GM18909 (cell line): ENCODE measurements at regions not wholly inside any gene's neighbourhood (a gene's known extent, or its start where the extent isn't known, plus 50 kb on each side); places are given as distances from the start of the nearest gene placed in this dataset.
"Not testable (repeated sequence)": the region's sequence is repeated elsewhere in the genome, so short reads cannot be mapped to it uniquely, and the experiment has no call there.

ENCODE experiments used
- ATAC-seq: cut with Tn5 transposase; IDR thresholded peaks from one replicate; pipeline ENCODE4 v1.9.1; 2021; ENCODE audit warnings: mild to moderate bottlenecking; ENCODE audit not compliant: unreplicated experiment, poor library complexity

GRCh38 chr5:96180684-96181435 is 219.2 kb upstream of the ELL2 start:
- ATAC-seq: no peak

- ATAC-seq: peak; percentile 80
These were observed 215.7 kb upstream of the ELL2 start for GRCh38 chr5:96177303-96177869.

GRCh38 chr5:96176022-96176421 is 214.4 kb upstream of the ELL2 start:
- ATAC-seq: no peak

GRCh38 chr5:96175090-96175489 is 213.4 kb upstream of the ELL2 start:
- peak; percentile 56 for ATAC-seq

- no peak for ATAC-seq
These were observed 211.7 kb upstream of the ELL2 start for GRCh38 chr5:96173366-96173765.

GRCh38 chr5:96172436-96172835 is 210.8 kb upstream of the ELL2 start:
- no peak for ATAC-seq

- not testable (repeated sequence) for ATAC-seq
These were observed 210.3 kb upstream of the ELL2 start for GRCh38 chr5:96171973-96172372.

- not testable (repeated sequence) for ATAC-seq
These were observed 209.0 kb upstream of the ELL2 start for GRCh38 chr5:96170481-96171125.

GRCh38 chr5:96168833-96169232 is 207.2 kb upstream of the ELL2 start:
- not testable (repeated sequence) for ATAC-seq

- ATAC-seq: no peak
These were observed 197.4 kb upstream of the ELL2 start for GRCh38 chr5:96159043-96159442.

GRCh38 chr5:96157841-96158291 is 196.2 kb upstream of the ELL2 start:
- no peak for ATAC-seq

- ATAC-seq: no peak
These were observed 195.6 kb upstream of the ELL2 start for GRCh38 chr5:96157077-96157780.

- ATAC-seq: no peak
These were observed 193.5 kb upstream of the ELL2 start for GRCh38 chr5:96155147-96155546.

- no peak for ATAC-seq
These were observed 190.2 kb upstream of the ELL2 start for GRCh38 chr5:96151891-96152290.

- ATAC-seq: no peak
These were observed 188.4 kb upstream of the ELL2 start for GRCh38 chr5:96150007-96150406.

GRCh38 chr5:96149546-96149945 is 187.9 kb upstream of the ELL2 start:
- no peak for ATAC-seq

GRCh38 chr5:96149021-96149420 is 187.4 kb upstream of the ELL2 start:
- ATAC-seq: no peak

GRCh38 chr5:96148376-96148775 is 186.7 kb upstream of the ELL2 start:
- no peak for ATAC-seq

- ATAC-seq: no peak
These were observed 186.2 kb upstream of the ELL2 start for GRCh38 chr5:96147866-96148265.

GRCh38 chr5:96146675-96147074 is 185.0 kb upstream of the ELL2 start:
- no peak for ATAC-seq

GRCh38 chr5:96144289-96144688 is 182.6 kb upstream of the ELL2 start:
- ATAC-seq: no peak
